HG03066 (cell line): ENCODE measurements at regions not wholly inside any gene's neighbourhood (a gene's known extent, or its start where the extent isn't known, plus 50 kb on each side); places are given as distances from the start of the nearest gene placed in this dataset.

Source experiments
- ATAC-seq: cut with Tn5 transposase; IDR thresholded peaks from one replicate; pipeline ENCODE4 v1.9.1; 2021; ENCODE audit warnings: low read depth; ENCODE audit not compliant: unreplicated experiment

DNA sequence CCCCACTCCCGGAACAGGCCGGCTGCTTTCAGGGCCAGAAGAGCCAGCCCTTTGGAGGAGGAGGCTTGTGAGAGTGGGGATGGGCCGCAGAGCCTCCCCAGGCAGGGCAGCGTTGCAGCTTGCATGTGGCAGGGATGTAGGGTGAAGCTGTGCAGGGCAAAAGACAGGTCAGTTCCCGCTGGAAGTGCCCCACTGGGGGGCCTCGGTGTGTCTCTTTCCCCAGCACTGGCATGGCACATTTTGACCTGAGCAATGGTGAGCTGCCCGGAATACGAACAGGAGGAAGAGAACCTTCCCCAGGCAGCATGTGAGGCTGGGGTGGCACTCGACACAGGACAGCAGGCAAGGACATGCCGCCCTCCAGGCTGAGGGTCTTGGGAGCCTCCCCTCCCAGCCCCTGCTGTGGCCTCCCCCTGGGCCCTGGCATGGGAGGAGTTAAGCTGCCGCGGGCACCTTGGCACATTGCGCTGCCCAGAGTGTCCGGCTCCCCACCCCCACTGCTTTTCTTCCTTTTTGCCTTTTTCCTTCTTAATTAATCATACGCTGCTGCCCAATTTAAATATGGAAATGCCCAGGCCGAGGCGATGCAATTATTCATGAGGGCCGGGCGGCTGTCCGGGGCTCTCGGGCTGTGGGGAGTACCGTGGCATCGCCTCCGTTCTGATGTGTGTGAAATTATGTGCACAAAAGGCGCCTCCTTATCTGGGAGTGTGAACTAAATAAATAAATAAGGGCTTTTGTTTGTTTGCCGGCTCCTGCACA is 76.0 kb upstream of the WNT7B start:
- ATAC-seq = no peak

DNA sequence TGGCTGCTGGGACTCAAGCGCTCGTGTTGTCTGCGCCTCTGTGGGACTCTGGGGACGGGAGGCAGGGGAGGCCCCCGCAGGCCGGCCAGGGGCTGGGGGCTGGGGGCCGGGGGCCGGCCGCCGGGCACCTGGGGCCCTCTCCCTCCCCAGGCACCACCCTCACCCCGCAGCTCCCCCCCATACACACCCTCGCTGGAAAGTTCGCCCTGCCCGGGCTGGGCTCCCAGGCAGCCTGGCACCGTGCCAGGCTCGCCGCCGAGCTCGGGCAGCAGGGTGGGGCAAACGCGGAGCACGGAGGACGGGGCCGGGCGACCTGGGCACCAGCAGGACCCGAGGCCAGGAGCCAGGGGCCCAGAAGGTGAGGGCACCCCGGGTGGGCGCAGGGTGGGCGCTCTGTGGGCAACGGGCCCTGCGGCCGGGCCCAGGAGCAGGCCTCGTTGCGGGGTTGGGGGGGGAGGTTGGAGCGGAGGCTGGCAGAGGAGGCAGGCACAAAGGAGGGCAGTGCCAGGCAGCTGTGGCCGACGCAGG is 76.7 kb upstream of the WNT7B start:
- ATAC-seq = no peak

DNA sequence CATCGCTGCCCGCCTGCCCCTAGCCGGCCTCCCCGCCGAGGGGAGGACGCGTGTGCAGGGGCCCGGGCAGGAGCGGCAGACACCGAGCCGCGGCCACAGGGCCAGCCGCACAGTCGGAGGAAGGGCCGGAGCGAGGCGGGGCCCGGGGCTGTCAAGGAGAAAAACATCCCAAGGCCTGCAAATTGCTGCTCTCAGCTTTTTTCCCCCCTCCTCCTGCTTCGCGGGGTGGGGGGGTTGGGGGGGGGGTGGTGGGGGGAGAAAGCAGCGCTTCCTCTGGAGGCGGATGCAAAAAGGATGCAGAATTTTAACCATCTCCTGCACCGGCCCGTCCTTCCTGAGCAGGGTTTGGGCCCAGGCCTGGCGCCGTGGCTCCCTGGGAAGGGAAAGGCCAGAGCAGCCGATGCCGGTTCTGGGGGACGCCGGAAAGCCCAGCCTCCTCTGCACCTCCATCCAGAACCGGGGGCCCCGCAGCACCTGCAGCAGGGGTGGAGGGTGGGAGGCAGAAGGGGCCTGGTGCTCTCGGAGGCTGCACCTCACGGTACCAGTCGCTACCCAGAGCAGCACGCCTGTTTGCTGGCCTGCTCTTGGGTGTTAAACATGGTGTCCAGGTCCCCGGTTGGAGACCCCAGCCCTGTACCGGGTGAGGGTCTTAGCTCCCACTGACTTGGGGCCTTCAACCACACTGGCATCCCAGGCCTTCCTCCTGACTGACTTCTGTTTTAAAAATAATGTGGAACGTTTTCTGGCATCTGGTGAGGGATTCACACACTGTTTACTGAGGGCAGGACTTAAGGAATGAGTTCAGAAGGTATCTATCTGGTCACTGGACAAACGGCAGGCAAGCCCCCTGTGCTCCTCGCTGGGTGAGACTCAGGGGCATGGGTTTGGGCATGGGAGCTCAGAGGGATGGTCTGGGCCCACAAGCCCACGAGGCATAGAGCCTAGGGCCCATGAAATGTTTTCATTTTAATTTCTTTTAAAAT is 77.4 kb upstream of the WNT7B start:
- no peak for ATAC-seq

DNA sequence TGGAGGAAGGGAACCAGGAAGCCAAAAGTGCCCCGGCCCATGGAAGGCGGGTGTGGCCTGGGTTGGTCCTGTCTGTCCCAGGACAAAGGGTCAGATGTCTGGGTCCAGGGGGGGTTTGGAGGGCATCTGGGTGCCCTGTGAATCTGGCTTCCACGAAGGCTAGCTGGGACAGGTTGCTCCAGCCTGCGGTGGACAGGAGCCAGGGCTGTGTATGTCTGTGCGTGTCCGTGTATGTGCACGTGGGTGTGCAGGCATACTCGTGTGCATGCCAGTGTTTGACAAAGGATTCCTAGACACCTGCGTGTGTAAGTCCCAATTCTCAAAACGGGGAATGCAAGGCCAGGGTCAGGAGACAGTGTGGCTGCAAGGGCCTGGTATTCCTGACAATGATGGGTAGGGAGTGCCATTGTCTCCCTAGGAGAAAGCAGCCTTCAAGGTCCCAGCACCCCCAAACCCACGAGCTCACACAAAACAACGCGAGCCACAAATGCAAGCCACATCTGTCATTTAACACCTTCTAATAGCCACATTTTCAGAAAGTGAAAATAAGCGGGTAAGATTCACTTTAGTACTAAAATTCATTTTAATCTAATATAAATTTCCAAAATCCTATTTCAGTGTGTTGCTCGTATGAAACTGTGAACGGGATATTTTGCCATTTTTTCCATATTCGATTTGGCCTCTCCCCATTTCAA is 78.4 kb upstream of the WNT7B start:
- ATAC-seq = no peak

DNA sequence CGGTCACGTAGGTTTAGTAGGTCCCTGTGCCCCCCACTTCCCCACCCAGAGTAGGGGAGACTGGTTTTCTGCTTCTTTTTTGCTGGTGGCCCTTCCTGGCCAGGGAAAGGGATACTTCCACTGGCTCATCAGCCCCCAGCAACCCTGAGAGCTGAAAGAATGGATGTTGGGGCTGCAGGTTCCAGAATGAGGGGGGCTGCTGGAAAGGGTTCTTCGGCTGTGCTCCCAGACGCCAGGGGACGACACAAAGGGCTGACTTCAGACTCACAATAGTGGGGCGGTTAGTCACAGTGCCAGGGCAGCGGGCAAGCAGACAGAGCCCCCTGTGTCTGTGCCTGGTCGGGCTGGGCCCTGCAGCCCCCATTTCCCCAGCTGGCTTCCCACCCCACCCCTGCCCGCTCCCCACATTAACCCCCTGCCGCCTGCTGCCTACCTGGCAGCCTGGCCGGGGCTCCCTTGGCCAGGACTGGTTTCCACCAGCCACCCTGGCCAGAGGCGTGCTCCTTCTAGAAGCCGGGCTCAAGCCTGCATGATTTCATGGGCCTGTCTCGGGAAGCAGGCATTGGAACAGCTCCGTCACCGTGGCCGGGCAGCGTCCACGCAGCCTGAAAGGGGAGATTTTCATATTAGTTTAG is 79.1 kb upstream of the WNT7B start:
- no peak for ATAC-seq

DNA sequence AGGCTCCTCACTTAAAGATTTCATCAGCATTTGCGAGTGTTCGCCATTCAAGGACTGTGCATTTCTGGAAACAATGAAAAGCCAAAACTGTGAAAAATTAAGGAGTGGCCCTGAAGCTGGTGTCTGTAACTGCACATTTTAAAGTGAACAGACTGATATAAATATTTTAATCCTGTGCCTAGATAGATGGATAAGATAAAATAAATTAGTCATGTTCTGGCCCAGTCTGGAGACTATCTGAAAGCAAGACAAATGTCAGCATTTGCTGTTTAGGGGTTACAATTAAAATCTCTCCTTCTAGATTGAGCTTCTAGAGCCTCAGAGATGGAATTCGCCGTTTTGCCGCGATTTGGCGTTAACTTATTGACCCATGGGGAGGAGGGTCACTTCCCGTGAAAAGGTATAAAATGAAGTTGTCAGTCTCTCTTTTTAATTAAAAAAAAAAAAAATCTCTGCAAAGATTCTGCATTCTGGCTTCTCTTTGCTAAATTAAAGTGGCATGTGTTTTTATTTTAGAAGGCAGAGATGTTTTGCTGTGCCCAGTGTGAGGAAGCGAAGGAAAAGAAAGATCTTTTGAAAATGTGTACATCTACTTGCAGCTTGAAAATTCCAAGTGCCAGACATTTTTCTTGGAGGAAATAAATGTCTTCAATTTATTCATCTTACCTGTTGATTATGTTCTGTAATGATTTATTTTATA is 79.7 kb upstream of the WNT7B start:
- no peak for ATAC-seq

DNA sequence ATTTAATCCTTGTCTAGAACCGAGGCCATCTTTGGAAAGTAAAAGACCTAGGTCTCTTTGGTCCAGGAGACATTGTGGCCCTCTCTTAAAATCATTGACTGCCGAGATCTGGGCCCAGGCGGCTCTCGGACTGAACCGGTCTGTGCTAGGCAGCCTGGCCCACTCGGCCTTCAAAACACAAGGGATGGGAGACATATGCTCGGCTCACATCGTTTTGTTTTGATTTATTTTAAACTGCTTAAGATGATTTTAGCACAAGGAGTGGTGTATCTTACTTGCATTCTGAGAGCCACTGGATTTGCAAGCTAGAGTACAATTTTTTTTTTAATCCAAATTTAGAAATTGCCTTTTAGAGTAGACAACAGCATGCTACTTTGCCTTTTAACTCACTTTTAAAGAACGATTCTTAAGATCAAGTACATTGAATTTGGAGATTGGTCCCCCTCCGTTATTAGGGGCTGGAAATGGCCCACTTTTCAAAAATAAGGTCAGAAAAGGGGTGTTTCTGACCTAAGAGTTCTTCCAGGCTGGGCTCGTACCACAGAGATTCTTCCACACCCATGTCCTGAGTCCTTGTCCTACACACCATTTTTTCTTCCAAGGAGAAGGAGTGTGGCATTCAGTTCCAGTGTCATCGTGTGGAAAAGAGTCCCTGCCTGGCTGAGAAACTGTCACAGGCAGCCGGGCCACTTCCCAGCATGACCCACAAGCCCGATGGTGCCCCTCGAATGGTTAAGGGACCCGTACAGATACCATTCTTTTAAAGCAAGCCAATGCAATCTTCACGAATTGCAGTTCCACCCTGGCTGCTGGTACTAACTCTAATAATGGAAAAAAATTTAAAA is 80.5 kb upstream of the WNT7B start:
- no peak for ATAC-seq

DNA sequence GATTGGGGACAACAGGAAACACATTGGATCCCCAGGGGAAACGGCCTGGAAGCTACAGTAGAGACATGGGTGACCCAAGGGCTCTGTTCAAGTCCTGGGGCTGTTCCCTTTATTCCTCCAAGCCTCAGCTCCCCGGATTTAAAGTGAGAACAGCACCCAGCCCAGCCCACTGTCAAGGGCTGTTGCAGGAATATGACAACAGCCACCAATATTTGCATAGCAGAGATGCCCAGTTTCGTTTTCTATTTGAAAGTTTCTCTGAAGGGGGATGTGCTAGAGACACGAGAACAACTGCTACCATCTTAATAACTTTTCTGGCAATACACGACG is 81.1 kb upstream of the WNT7B start:
- peak; percentile 68 for ATAC-seq

DNA sequence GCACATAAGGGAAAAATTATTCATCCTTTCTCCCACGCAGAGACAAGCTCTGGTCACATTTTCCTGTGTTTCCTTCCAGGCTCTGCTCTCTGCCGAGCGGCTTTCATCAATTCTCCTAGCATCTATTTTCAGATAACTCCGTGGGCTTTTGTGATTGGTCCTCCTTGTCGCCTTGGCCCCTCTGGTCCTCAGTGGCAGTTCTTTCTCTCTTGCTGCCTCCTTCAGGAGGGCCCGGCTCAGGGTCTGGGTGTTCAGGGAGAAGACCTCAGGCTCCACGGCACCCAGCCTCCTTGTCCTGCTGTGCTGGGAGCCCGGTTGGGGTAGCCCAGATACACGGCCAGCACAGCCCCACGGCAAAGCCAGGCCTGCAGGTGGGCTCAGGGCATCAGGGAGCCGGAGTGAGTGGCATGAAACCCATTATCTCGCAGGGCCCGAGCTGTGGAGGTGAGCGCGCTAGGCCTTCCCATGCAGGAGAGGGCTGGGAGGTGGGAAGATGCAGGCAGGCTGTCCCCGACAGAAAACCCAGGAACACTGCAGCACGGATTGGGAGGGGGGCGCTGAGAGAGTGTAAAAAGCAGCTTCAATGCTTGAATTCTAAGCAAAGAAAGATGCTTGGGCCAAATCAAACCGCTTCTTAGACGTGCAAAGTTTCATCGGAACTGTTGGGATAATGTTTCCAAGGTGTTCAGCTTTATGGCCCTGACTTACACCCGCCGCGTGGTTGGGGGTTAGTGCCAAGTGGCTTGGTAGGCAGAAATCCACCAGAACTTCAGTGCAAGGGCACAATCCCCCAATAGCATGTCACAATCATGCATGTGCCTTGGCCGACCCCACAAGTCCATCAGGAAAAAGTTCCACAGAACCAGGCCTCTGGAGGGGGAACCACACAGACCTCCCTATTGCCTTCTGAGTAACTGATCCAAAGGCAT is 81.9 kb upstream of the WNT7B start:
- ATAC-seq = no peak

DNA sequence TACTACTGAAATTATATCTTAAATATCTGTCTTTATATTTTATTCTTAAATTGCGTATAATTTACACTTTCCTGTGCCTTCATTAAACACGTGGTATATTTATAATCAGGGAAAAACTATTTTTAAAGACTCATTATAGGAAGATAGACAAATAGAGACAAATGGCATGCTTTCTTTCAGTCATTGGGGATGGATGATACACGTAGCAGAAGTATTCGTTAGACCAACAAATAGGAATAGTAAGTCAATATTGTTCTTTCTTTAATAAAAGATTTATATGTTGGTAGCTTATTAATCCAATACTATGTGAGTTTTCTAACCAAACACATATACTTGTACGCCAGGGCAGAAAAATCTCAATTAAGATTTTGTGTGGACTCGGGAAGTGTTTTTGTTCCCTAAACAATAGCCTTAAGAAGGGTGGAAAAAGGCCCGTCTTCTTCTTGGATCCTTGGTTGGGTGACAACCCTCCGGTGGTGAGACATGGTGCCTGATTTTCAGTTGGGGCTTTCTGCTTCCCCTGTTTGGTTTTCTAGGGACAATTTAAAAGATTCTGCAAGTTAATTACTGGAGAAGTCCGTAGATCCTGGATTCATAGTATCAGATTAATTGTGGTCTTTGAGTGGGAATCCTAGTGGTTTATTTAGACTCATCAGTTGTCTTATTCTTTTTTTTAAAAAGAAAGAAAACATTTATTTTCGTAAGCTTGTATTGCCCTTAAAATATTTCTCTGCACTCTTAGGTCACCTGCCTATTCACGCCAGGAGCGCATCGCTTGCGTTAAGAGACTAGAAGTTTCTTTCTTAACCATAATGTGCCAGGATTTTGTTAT is 83.5 kb upstream of the WNT7B start:
- ATAC-seq = no peak

DNA sequence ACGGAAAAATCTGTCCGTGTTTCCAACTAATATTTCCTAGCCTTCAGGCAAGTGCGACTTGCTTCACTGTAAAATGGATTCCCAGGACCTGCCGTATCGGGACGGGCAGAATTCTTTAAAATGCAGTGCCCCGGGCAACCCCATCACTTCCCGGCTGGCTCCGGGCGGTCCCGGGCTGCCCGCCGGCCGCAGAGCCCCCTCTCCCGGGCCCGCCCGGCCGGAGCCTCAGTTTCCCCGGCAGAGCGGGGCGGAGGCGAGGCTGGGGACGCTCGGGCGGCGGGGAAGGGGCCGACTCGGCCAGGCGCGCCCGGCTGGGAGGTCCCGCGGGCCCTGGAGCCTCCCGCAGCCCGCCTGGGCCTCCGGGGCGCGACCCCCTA is 84.2 kb upstream of the WNT7B start:
- ATAC-seq = no peak

DNA sequence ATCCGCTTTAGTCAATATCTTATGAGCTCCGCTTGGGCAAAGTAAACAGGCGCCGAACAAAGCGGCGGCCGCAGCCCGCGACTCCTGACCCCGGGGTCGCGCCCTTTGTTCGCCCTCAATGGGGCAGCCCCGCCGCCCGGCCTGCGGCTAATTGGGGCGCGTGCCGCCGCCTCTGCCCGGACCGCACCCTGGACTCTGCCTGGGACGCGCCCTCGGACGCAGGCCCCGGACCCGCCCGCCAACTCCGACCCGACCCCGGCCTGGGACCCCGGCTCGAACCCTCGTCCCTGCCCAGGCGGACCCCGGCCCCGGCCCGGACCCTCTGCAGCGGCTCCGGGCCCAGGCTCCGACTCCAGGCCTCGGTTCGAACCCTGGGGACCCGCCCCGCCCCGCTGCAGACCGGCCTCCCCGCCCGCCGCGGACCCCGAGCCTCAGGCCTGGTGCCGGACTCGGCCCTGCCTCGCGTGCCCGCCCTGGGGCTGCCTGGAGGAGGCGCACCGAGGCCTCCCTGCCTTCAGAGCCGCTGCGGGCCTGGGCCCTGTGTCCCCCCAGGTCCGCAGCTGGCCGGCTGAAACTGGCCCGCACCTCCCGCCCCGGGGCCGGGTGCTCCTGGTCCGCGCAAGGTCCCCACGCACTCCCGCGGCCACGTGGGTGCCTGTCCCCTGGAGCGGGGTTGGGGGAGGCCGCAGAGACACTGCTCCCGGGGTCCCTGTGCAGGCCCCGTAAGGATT is 84.7 kb upstream of the WNT7B start:
- ATAC-seq = no peak

DNA sequence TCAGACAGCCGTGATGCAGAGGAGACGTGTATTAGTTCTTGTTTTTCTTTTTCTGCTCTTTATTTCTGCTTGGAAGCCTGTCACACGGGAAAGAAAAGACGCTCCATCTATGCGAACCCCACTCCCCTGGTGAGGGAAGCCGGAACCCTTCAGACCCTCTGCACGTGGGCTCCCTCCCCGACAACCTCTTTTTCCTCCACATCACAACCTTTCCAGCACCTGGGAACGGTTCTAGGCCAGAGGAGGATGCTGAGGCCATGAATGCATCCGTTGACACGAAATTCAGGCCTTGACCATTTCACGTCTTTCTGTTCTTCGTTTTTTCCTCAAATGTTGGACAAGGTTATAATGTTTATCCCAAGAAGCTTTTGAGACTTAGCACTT is 85.3 kb upstream of the WNT7B start:
- no peak for ATAC-seq

DNA sequence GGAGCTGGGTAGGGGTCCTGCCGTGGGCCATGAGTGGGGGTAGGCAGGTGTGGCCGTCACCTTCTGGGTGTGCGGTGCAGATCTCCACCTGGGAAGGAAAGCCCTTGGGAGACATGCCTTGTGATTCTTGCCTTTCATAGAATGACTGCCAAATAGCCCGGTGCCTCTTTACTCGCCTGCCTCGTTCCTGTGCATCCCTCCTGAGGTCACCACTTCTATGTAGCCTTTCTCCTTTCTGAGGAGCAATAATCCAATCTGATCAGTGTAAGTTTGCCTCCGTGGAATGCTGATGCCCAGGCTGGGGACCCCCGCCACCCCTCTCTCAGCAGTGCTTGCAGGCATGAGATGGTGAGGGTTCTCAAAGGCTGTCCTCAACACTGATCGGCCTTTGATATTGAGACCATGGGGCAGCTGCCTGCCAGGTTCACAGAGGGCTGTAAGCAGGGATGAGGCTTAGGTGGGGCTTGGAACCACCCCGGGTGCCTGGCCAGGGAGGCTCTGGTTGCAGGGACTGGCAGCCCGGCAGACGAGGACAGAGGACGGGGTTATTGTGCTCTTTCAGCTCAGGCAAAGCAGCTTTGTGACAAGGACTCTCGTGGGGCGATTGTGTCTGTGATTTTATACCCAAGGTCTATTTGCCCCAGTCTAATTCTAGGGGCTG is 86.1 kb upstream of the WNT7B start:
- no peak for ATAC-seq

DNA sequence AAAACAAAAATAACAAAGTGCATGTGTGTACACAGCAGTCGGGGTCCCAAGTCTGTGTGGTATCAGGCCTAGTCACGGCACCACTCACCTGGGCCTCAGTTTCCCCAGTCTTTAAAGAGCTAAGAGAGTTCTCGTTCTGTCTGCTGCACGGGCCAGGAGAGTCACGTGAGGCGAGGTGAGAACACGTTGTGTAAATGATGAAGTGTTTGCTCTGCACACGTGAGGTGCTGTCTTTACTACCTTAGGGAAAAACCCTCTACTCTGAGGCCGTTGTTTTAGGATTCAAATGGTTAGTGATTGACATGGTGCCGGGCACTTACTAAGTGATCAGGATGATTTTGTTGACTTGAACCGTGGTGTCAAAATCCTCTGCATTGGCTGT is 86.5 kb upstream of the PPARA start:
- no peak for ATAC-seq
